ENCODE measurements at regions not wholly inside any gene's neighbourhood (a gene's known extent, or its start where the extent isn't known, plus 50 kb on each side); places are given as distances from the start of the nearest gene placed in this dataset.
"Not testable (repeated sequence)": the region's sequence is repeated elsewhere in the genome, so short reads cannot be mapped to it uniquely, and the experiment has no call there.

- DNase-seq, result no peak
Measured at GRCh38 chr2:219844401-219845091, 217.1 kb downstream of the SLC4A3 start.

DNA sequence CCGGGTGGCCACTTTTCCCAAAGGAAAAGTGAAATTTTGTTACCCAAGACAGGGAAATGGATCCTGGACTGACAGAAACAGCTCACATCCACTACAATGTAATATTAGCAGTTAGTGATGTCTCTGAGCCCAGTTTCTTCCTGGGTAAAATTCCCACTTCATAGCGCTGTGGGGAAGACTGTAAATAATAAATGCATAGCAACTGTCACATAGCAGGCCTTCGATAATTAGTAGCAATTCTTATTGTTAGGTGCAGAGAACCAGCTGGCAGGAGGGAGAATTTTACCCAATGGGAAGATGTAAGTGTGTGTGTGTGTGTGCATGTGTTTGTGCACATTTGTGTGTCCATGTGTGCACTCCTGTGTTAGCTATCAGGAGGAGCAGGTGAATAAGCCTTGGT is 221.5 kb downstream of the SLC4A3 start:
- DNase-seq, result no peak

DNA sequence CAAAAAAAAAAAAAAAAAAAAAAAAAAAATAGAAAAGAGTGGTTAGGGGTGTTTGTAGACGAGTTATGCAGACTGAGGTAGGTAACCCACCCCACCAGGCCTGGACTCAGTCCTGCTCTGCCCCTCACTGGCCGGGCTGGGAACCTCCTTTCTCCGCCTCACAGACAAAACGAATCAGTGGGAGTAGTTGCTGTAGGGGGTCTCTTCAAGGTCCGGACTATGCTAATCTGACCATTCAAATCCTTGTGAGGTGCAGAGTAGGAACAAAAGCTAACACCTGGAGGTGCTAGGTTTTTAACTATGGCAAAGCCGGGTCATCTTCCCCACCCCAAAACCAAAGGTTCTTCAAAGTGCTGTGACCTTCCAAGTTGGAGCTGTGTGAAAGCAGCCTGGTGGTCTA is 223.7 kb downstream of the SLC4A3 start:
- DNase-seq, result no peak

DNA sequence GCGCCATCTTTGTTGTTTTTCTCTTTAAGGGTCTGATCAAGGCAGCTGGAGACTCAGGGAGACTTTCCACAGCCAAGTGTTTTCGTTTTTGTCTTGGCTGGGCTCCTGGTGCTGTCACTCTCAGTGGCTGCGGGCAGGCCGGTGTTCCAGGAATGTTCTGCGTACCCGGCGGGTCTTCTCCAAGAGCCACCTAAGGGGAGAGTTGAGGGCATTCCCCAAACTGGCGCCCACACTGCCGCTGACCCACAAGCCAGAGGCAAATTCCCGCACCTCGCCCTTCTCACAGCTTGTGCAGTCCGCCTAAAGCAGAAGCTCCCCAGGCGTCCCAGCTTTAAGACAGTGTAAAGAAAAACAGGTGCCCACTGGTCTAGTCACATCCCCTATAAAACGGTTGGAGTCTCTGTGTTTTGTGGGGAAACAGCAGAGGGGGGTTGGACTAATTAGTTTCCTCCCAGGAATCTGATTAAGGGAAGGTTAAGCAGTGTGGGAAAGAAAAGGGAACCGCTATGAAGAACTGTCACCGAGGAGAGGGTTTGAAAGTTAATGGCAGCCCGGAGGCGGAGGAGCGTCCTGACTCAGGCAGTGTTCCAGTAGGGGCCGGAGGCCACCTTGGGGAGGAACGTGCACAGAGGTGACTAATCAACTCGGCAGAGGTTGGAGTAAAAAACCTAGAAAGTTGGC is 224.5 kb downstream of the SLC4A3 start:
- no peak for DNase-seq

DNA sequence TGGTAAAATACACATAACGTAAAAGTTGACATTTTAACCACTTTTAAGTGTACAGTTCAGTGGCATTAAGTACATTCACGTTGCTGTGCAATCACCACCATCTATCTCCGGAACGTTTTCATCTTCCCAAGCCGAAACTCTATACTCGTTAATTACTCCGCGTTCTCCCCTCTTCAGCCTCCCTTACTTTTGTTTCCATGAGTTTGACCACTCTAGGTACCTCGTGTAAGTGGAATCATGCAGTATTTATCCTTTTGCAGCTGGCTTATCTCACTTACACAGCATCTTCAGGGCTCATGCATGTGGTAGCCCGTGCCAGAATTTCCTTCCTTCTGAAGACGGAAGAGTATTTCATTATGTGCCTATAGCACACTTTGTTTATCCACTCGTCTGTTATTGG is 225.2 kb downstream of the SLC4A3 start:
- no peak for DNase-seq

DNA sequence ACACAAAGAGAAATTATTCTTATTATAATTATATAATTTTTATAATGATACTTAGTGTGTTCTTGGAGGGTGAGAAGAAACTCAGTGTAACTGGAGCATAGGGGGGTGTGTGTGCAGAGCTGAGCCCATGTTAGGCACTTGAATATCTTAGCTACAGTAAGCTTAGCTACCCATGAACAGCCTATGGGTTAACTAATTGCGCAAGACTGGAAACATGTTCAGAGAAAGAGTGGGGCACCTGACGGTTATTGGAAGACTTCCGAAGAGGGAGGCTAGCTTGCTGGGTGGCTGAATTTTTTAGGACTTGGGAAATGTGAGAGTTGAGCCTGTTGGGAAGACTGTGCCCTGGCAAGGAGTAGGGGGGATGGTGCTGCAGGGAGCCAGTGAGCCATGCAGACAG is 229.2 kb downstream of the SLC4A3 start:
- no peak for DNase-seq

GRCh38 chr2:219857751-219858150 is 230.3 kb downstream of the SLC4A3 start:
- DNase-seq, result no peak

DNA sequence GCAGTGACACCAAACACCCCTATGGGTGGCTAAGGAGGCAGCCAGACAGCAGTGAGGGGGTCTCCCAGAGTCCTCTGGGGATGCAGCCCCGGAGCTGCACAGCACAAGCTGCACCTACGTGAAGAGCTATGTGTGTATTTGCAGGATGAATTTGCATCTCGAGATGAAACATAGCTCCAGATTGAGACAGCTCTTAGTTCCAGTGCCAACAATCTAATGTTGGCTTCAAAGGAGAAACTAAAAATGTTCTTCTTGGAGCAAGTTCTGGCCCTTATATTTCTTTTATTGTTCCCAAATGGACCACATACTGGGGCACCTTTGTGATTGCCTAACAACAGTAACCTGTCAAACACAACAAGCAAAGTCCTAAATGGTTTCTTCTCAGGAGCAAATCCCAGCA is 233.9 kb downstream of the SLC4A3 start:
- no peak for DNase-seq

GRCh38 chr2:219864154-219864553 is 236.7 kb downstream of the SLC4A3 start:
- no peak for DNase-seq

DNA sequence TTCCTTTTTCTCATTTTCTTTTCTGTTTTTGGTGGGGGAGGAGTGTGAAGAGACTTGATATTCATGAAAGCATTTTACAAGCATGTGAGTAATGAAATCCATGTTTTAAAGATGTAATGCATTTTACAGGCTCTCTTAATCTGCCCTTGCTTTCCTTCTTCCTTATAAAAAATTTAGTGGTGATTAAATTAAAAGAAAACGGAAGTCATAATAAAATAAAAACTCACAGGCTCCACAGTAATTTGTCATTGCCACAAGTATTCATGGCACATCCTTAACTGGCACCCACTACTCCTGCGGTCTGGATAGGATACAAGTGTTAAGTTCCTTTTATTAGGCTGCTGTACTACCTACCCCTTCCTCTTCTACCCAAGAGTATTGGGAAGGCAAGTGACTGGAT is 241.2 kb downstream of the SLC4A3 start:
- no peak for DNase-seq

GRCh38 chr2:219870041-219870440 is 242.6 kb downstream of the SLC4A3 start:
- DNase-seq, result no peak

DNA sequence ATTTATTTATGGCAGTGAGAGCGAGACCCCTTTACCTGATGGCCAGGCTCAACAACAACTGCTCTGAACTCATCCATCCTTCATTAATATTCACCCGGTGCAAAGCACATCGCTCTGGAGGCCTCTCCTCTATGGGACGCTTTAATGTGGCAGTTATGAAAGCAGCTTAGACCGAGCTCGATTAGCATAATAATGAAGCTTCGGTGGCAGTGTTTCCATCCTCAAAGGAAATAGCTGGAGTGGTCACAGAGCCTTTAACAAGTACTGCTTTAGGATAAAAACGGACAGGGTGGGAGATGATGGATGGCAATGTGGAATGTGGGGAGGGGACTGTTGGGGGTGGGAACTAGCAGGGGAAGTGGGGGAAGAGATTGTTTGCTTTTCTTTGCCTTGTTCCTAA is 243.9 kb downstream of the SLC4A3 start:
- DNase-seq, result no peak

DNA sequence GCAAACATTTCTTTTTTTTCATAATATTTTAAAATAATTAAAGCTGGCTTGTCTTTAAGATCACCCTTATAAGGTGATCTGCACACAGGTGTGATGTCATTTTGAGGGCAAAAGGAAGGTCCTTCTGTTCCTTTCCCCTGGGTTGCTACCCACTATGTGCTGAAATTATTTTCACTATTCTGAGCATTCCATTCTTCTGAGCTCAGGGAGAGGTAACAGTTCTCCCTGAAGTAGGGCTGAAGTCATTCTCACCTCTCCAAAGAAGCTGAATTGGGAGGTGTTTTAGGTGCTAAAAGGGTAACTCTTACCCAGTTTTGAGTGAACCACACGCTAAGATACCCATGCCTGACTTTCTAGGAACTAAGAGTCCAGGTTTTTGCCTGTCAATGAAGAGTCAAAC is 247.6 kb downstream of the SLC4A3 start:
- DNase-seq, result no peak

DNA sequence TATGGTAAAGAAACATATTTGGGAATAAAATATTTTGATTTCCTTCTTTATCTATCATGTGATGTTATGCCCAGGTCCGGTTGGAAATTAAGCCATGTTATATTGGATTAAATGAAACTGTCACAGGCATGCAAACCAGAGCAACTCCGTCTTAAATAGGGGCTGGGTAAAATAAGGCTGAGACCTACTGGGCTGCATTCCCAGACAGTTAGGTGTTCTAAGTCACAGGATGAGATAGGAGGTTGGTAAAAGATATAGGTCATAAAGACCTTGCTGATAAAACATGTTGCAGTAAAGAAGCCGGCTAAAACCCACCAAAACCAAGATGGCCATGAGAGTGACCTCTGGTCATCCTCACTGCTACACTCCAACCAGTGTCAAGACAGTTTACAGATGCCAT is 248.6 kb downstream of the SLC4A3 start:
- not testable (repeated sequence) for DNase-seq

GRCh38 chr2:219876931-219877330 is 249.5 kb downstream of the SLC4A3 start:
- no peak for DNase-seq

- no peak for DNase-seq
Measured at GRCh38 chr2:219877728-219878127, 250.3 kb downstream of the SLC4A3 start.

- DNase-seq, result no peak
Measured at GRCh38 chr2:219878516-219878915, 251.1 kb downstream of the SLC4A3 start.

- no peak for DNase-seq
Measured at GRCh38 chr2:219881851-219882250, 254.4 kb downstream of the SLC4A3 start.

- no peak for DNase-seq
Measured at GRCh38 chr2:219886615-219887014, 259.2 kb downstream of the SLC4A3 start.

- DNase-seq, result no peak
Measured at GRCh38 chr2:219887870-219888269, 260.4 kb downstream of the SLC4A3 start.

DNA sequence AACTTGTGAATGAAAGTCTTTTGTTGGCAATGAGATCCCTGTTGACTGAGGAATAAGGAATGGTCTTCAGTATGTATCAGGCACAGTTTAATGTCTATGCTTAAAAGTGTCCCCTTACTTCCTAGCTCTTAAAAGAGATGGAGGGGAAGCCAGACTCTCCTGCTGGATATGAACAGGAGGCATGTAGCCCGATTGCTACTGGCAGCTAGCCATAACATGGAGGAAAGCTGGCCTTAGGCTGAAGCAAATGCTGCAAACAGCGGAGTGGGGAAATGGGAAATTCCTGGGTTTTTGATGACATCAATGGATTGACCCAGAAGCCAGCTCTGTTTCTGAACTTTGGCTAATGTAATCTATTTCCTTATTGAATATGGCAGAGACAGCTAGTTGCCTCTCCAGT is 266.1 kb downstream of the SLC4A3 start:
- DNase-seq, result no peak

GRCh38 chr2:219897456-219897855 is 270.0 kb downstream of the SLC4A3 start:
- DNase-seq, result no peak

- no peak for DNase-seq
Measured at GRCh38 chr2:219901155-219901554, 273.7 kb downstream of the SLC4A3 start.

- DNase-seq, result no peak
Measured at GRCh38 chr2:219902891-219903552, 275.6 kb downstream of the SLC4A3 start.

Data from NCI-H446 (cell line).